Nephron progenitor cell (in vitro differentiated cells): ENCODE measurements at regions not wholly inside any gene's neighbourhood (a gene's known extent, or its start where the extent isn't known, plus 50 kb on each side); places are given as distances from the start of the nearest gene placed in this dataset.
"Not testable (repeated sequence)": the region's sequence is repeated elsewhere in the genome, so short reads cannot be mapped to it uniquely, and the experiment has no call there.

Experiments used
- DNase-seq: peaks from one replicate; pipeline ENCODE4 v3.0.0; 2021
- H3K27ac Mint-ChIP-seq: 2 replicates; pipeline ENCODE4 v1.8.0; 2021; ENCODE audit warnings: mild to moderate bottlenecking, moderate library complexity, mixed read lengths
- H3K27me3 Mint-ChIP-seq: 2 replicates; pipeline ENCODE4 v1.8.0; 2021; ENCODE audit warnings: mild to moderate bottlenecking, low read depth, mixed read lengths; ENCODE audit not compliant: poor library complexity
- H3K36me3 Mint-ChIP-seq: 2 replicates; pipeline ENCODE4 v1.8.0; 2021; ENCODE audit warnings: low read depth, mixed read lengths
- H3K4me1 Mint-ChIP-seq: 2 replicates; pipeline ENCODE4 v1.8.0; 2021; ENCODE audit warnings: mixed read lengths
- H3K4me3 Mint-ChIP-seq: 2 replicates; pipeline ENCODE4 v1.8.0; 2021; ENCODE audit warnings: mild to moderate bottlenecking, moderate library complexity, mixed read lengths
- H3K9me3 Mint-ChIP-seq: 2 replicates; pipeline ENCODE4 v1.8.0; 2021; ENCODE audit warnings: mild to moderate bottlenecking, moderate library complexity, mixed read lengths
- TF ChIP-seq, protein P1 (sequence below): fragments of 200-600 bp; sonication (generic); IDR thresholded peaks from 2 replicates; pipeline ENCODE4 v1.5.0; 2021; ENCODE audit warnings: antibody characterized with exemption

DNA sequence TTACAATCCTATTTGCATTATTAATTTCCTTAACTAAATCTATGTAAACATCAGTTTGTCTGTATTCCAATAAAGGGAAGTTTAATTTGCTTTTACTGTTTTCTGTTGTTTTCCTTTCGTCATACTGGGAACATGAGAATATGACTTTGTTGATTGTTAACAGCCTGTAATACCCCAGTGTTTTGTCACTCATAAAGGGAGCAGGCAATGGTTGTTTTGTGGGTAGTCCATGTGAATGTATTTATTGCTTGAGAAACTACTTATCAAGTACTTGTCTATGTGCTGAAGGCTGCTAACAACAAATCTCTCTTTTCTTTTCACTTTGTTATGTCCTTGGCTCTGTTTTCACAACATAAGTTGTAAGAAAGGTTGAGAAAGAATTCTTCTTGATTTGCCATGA, 1070.2 kb upstream of the ACO1 start:
- Mint-ChIP-seq H3K27ac (no peak overlapping the region), H3K27me3 (no peaks in the 10 kb centered on the region), H3K4me3 (no peak overlapping the region), H3K9me3 (no peaks in the 10 kb centered on the region), H3K4me1 (peaks cover 5% of the 10 kb centered on the region), H3K36me3 (no peaks in the 10 kb centered on the region)
- TF ChIP-seq, protein P1, sequence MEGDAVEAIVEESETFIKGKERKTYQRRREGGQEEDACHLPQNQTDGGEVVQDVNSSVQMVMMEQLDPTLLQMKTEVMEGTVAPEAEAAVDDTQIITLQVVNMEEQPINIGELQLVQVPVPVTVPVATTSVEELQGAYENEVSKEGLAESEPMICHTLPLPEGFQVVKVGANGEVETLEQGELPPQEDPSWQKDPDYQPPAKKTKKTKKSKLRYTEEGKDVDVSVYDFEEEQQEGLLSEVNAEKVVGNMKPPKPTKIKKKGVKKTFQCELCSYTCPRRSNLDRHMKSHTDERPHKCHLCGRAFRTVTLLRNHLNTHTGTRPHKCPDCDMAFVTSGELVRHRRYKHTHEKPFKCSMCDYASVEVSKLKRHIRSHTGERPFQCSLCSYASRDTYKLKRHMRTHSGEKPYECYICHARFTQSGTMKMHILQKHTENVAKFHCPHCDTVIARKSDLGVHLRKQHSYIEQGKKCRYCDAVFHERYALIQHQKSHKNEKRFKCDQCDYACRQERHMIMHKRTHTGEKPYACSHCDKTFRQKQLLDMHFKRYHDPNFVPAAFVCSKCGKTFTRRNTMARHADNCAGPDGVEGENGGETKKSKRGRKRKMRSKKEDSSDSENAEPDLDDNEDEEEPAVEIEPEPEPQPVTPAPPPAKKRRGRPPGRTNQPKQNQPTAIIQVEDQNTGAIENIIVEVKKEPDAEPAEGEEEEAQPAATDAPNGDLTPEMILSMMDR, result no peak
- no peak for DNase-seq

DNA sequence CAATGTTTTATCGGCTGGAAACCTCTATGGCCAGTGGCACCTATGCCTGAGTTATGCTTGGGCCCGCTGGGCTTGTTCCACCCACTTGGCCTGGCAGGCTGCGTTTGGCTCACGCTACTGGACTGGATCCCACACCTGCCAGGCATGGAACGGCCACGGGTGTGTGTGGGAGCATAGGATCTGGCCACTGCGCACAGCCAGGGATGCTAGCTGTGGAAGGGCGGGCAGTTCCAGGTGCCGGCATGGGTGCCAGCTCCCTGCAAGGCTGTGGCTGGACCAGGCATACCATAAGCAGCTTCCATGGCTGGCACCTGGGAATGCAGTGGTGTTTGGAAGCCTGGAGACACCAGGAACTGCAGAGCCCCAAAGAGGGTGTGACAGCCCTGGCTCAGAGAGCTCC, 1063.9 kb upstream of the ACO1 start:
- TF ChIP-seq, protein P1, result no peak
- Mint-ChIP-seq H3K4me1 (no peaks in the 10 kb centered on the region), H3K36me3 (no peaks in the 10 kb centered on the region), H3K4me3 (no peak overlapping the region), H3K27me3 (peaks cover 3% of the 10 kb centered on the region), H3K9me3 (no peaks in the 10 kb centered on the region), H3K27ac (no peak overlapping the region)
- no peak for DNase-seq

DNA sequence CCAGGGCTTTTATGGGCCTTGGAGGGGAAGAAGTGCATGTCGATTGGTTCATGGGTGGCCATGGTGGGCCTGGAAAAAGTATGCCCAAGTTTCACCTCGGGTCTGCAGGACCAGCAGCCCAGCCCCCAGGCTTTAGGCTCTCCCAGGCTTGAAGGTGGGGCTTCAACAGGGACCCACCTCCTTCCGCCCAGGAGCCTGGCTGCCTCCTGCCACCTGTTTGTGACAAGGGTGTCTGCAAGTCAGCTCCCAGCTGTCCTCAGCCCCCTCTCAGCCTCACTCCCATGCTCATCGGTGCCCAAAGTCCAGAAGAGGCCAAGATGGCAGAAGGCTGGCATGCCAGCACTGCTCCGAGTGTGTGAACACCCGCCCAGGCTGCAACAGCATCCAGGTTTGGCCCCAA, 1063.2 kb upstream of the ACO1 start:
- Mint-ChIP-seq H3K27me3 (peaks cover 3% of the 10 kb centered on the region), H3K36me3 (no peaks in the 10 kb centered on the region), H3K4me1 (no peaks in the 10 kb centered on the region), H3K4me3 (no peak overlapping the region), H3K27ac (no peak overlapping the region), H3K9me3 (no peaks in the 10 kb centered on the region)
- no peak for DNase-seq
- TF ChIP-seq, protein P1, result no peak

DNA sequence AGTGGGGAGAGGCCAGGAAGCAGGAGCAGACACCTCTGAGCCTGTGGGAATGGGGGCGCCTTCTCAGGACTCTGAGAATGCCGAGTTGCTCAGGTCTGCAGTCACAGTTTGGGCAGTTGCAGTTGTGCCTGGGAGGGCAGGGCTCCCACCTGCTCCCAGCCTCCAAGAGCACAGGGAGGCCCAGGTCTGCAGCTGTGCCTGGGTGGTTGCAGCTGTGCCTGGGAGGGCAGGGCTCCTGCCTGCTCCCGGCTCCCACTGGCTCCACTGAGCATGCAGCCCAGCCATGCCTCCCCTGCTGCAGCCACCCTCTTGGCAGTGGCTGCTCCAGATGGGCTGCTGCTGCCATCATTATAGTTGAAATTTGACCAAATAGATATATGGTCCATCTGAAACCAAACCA, 1062.8 kb upstream of the ACO1 start:
- H3K27ac Mint-ChIP-seq, result no peak overlapping the region
- peaks cover 3% of the 10 kb centered on the region for H3K27me3 Mint-ChIP-seq
- H3K4me1 Mint-ChIP-seq, result no peaks in the 10 kb centered on the region
- H3K36me3 Mint-ChIP-seq, result no peaks in the 10 kb centered on the region
- DNase-seq, result no peak
- H3K4me3 Mint-ChIP-seq, result no peak overlapping the region
- H3K9me3 Mint-ChIP-seq, result no peaks in the 10 kb centered on the region
- TF ChIP-seq, protein P1, result no peak

DNA sequence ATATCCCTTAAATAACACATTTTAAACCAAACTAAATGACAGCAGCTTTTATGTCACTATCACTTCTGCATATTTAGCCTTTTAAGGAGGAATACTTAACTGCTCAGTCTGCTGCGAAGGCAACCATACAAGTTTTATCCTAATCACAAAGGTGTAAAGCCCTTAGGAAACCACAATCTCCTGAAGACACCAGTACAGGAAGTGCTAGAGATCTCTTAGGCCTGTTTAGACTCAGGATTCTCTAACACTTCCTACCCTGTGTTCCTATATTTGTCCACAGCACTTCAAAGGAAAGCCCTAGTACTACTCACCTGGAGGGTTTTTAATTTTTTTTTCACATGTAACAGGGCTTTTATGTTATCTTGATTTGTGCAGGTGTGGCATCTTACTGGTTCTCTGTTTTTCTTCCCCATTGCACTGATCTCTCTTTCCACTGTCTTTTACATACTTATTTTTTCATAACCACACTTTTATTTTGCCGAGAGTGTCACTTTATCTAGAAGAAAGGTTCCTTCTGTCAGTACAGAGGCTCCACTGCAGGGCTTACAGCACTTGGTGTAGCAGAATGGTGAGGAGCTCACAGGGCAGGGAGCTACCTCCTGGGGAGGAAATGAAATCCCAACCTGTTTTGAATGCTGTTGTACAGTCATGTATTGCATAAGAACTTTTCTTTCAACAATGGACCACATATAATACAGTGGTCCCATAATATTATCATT, 1060.6 kb upstream of the ACO1 start:
- Mint-ChIP-seq H3K4me1 (no peaks in the 10 kb centered on the region), H3K4me3 (no peak overlapping the region), H3K27ac (no peak overlapping the region), H3K9me3 (peaks cover 5% of the 10 kb centered on the region), H3K27me3 (peaks cover 3% of the 10 kb centered on the region), H3K36me3 (no peaks in the 10 kb centered on the region)
- TF ChIP-seq, protein P1, result no peak
- no peak for DNase-seq

DNA sequence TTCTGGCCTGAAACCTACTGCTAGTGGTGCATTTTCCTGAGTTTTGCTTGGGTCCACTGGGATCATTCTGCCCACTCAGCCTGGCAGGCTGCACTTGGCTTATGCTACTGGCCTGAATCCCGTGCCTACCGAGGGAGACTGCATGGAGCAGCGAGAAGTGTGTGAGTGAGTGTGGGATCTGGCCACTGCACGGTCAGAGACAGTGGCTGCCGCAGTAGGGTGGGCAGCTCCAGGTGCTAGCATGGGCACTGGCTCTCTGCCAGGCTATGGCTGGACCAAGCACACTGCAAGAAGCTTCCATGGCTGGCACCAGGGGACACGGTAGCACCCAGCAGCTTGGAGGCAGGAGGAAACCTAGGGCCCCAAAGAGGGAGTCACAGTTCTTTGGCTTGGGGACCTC, 1058.7 kb upstream of the ACO1 start:
- Mint-ChIP-seq H3K4me1 (no peaks in the 10 kb centered on the region), H3K4me3 (no peak overlapping the region), H3K9me3 (peaks cover 5% of the 10 kb centered on the region), H3K27me3 (peaks cover 3% of the 10 kb centered on the region), H3K27ac (no peak overlapping the region), H3K36me3 (no peaks in the 10 kb centered on the region)
- TF ChIP-seq, protein P1, result no peak
- DNase-seq, result no peak

DNA sequence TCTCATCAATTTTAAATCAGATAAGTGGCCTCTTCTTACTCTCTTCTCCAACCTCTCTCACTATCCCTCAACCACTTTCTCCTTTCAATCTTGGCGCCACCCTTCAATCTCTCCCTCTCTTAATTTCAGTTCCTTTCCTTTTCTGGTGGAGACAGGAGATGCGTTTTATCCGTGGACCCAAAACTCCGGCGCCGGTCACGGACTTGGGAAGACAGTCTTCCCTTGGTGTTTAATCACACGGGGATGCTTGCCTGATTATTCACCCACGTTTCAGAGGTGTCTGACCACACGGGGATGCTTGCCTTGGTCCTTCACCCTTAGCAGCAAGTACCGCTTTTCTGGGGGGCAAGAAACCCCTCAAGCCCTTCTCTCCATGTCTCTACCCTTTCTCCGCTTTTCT, 1057.6 kb upstream of the ACO1 start:
- not testable (repeated sequence) for H3K27ac Mint-ChIP-seq, H3K4me3 Mint-ChIP-seq, H3K27me3 Mint-ChIP-seq, H3K4me1 Mint-ChIP-seq, H3K36me3 Mint-ChIP-seq, H3K9me3 Mint-ChIP-seq, DNase-seq
